GM19438 (cell line): ENCODE measurements at regions not wholly inside any gene's neighbourhood (a gene's known extent, or its start where the extent isn't known, plus 50 kb on each side); places are given as distances from the start of the nearest gene placed in this dataset.

Source experiments
- ATAC-seq: cut with Tn5 transposase; IDR thresholded peaks from one replicate; pipeline ENCODE4 v1.9.1; 2021; ENCODE audit warnings: low read depth; ENCODE audit not compliant: unreplicated experiment

GRCh38 chr12:92471551-92471950 lies 231.2 kb upstream of the PLEKHG7 start:
- ATAC-seq: peak; percentile 45

- no peak for ATAC-seq
These were observed 232.2 kb upstream of the PLEKHG7 start for GRCh38 chr12:92470608-92471021.

DNA sequence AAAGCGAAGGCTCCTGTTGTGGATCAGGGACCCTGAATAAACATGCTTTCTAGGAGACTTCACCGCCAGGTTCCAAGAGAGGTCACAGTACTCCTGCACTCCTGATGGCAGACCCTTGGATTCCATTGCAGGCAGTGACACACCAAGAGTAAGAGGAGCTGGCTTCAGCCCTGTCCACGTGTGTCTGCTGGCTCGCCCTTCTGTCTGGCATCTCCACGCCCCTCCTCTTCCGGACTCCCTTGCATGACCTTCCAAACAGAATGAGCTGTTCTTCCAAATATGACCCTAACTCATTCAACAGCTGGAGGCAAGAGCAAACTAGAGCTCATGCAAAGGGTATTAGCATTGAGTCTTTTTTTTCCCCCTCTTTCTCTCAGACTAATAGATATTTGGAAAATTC lies 233.0 kb upstream of the PLEKHG7 start:
- ATAC-seq: no peak

DNA sequence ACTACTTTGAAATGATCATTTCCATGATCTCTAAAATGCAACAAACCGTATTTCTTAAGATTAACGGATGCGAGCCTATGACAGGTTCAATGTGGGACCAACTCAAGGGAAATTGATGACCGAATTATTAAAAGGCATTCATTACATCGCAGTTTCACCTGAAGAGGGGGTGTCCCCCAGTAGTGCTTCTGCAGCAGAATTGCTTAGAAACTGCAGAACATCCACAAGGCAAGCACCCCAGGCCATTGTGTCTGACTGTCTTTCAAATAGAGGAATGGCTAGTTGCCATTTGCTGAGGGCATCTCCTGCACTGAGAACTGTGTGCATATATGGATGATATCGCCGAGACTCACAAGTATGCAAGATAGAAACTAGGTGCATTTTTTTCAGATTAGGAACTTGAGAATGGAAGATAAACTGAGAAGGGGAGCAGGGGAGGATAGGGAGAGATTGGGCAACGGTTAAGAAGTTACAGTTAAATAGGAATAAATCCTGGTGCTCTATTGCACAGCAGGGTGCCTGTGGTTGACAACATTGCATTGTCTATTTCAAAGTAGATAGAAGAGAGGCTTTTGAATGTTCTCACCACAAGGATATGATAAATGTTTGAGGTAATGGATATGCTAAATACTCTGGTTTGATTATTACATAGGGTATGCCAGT lies 234.3 kb upstream of the PLEKHG7 start:
- no peak for ATAC-seq

- no peak for ATAC-seq
These were observed 234.9 kb upstream of the PLEKHG7 start for GRCh38 chr12:92467886-92468285.

GRCh38 chr12:92466391-92467305 lies 236.1 kb upstream of the PLEKHG7 start:
- peak; percentile 46 for ATAC-seq

DNA sequence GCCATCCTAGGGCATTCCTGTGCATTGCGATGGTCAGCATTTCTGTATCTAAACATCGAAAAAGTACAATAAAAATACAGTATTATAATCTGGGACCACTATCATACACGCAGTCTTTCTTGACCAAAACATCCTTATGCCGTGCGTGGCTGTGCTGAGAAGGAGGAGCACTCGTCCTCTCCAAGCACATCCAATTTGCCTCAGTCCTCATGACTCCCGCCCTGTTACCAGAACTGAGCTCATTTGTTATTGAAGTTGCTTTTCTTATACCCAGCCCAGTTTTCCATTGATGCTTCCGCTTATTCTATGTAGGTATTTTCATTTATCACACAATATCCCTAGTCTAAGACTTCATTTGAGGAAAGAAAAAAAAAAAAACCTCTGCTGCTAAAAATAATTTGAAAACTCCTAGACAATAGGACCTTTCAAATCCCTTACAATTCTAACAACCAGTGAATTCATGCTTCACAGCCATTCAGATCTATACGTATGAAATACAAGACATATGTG lies 236.9 kb upstream of the PLEKHG7 start:
- ATAC-seq: no peak

DNA sequence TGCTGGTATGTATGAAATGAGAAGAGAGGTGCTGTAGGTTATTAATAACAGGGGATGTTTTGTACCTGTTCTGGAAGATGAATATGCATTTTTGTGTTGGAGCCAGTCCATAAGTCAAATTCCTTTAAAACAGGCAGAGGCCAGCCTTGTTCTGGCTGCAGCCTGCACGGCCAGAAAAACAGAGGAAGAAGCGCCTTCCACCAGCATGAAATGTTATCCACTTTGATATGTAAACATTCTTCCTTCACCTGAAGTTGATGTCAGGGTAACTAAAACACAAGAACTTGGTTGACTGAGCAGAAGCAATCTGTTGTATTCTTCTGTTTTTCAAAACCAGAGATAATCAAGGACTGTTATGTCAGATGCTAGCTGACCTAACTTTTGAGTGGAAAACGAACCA lies 237.9 kb upstream of the PLEKHG7 start:
- ATAC-seq: no peak

DNA sequence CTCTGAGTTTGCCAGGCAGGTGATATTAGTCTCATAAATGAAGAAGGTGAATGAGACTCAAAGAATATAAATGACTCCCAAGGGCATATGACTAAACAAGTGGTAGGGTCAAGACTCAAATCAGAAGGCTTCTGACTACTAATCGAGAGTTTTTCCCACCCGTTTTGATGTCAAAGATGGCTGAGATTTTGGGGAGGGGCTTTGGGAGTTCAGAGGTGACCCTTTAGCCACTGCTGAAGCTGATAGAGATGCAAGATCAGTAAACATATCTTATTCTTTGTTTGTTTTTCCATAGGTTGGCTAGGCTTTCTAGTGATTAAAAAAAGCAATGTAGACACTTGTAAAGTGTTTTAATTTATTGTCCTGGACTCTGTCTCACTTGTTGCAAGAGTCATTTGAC lies 239.6 kb upstream of the PLEKHG7 start:
- ATAC-seq: no peak

DNA sequence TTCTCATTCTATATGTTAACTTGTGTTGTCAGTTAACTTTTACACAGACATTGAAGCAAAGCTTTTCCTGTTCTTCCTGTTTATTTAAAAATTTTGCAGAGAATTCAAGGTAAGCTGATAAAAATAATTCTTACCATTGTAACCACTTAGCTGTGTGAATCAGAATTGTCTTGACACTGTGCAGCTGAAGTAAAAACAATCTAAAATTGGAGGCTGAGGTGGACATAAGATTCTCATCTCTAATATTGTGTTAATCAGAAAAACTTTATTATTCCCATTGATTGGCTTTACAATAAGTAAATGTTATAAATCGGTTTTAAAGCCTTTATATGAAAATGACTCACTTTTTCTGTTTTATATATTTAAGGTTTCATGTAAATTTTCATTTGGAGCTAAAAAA lies 240.3 kb upstream of the PLEKHG7 start:
- no peak for ATAC-seq

- peak; percentile 64 for ATAC-seq
These were observed 240.7 kb upstream of the PLEKHG7 start for GRCh38 chr12:92462049-92462448.

DNA sequence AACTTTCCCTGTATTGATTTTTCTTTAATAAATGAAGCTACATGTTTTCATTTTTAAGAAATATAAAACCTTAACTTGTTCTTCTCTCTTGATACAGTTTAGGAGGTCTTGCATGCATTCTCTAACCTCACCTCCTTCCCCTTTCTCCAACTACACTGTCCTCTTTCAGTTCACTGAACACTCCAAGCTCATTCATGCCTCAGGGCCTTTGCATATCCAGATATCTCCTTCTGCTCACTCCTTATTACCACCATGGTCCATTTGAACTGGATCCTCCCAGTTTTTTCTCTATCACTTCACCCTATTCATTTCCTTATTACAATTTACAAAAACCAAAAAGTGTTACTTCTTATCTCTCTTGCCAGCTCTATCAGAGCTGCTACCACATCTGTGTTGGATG lies 242.9 kb upstream of the PLEKHG7 start:
- ATAC-seq: no peak

- no peak for ATAC-seq
These were observed 243.8 kb upstream of the PLEKHG7 start for GRCh38 chr12:92458996-92459395.

DNA sequence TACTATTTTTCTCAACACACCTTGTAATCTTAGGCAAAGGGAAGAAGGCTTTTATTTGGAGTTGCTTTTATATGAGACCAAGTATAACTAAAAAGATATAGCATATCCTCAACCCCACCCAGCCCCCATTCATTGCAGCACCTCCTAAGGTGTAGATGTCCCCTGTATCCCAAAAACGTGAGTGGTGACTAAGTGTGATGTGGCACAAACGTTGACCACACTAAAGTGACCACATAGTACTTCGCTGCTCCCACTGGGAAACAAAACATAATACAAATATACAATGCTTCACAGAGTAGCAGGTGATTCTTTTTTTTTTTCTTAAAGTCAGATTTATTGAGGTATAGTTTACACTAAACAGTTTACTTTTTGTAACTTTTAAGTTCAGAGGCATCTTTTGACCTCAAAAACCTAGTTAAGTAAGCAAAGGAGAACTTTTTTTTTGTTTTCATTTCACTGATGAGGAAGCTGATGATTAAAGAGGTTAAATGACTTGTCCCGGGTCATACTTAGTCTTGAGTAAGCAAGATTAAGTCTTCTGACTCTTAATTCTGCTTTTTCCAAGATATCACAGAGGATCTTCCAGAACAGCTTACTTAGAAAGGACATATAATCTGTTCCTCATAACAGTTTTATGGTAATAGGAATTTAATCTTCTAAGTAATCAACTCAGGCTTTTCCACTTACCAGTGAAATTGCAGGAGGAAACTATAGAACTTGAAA lies 245.2 kb upstream of the PLEKHG7 start:
- no peak for ATAC-seq

DNA sequence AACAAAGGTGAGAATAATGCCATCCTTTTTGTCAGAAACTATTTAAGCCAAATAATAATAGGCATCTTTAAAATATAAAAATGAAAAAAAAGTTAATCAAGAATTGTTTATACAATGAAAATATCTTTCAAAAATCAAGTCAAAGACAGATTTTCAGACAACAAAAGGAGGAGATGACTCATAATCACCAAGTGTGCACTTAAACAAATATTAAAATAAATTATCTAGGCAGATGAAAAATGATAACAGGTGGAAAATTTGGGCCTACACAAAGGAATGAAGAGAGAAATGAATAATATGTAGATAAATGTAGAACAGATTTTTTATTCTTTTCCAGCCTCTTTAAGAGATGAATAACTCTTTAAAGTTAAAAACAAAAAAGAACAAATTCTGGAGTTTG lies 250.0 kb upstream of the PLEKHG7 start:
- no peak for ATAC-seq

DNA sequence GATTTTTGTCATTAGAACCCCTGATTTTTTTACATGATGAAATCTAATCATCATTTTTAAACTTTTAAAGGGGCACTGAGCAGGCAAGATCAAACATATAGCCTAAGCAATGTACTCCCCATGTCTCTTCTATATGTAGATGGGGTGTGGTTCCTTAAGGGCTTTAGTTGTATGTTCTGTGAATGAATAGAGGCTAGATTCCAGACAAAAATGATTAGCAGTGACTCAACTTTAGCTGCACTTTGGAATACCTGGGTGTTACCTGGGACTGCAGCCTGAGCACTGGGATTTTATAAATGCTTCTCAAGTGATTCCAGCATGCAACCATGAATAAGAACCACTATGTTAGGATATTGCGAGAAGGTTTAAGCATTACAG lies 256.7 kb upstream of the PLEKHG7 start:
- ATAC-seq: peak; percentile 1

GRCh38 chr12:92445253-92446082 lies 257.3 kb upstream of the PLEKHG7 start:
- peak; percentile 87 for ATAC-seq

DNA sequence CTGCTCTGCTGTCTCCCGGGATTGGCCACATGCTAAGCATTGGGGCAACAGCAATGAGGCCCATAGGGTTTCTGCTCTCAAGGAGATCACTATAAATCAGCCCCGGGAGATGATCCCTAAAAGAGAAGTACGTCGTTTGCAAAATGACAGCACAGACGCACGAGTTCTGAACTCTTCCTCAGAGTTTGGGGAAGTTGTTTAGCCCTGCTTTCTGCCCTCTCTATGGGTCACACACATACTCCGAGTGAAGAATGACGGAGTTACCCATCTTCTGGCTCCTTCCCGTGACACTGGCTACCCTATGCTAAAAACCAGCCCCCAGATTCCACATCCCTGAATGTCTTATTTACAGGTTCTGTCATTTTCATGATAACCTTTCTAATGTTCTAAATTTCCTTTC lies 258.0 kb upstream of the PLEKHG7 start:
- peak; percentile 32 for ATAC-seq

- no peak for ATAC-seq
These were observed 260.0 kb upstream of the PLEKHG7 start for GRCh38 chr12:92442782-92443181.

DNA sequence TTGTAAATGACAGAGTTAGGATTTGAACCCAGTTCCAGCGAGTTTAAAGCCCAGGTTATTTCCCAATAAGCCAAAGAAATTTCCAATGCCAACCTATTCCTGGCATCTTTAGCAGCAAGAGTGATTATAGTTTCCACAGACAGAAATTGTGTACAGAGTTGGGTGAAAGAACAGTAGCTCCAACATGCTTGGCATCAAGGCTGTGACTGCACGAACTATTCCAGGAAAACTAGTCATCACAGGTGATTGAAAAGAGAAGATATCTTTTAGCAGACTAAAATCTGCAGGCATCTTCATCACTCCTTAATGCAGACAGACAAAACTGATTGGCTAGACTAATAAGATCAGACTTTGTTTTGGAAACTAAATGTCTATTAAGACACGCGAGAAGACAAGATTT lies 262.7 kb upstream of the PLEKHG7 start:
- no peak for ATAC-seq
